Mucosa of descending colon (tissue), 3 donors: ENCODE measurements at regions not wholly inside any gene's neighbourhood (a gene's known extent, or its start where the extent isn't known, plus 50 kb on each side); places are given as distances from the start of the nearest gene placed in this dataset.

Source experiments
- ATAC-seq: fragments of 200-7000 bp; cut with Tn5 transposase; one replicate; pipeline ENCODE4 v1.9.1; 2020; ENCODE audit warnings: mild to moderate bottlenecking, moderate library complexity
- DNase-seq, 3 donors: peaks; one replicate each; pipeline ENCODE4 v3.0.0-alpha.2; 2020
- H3K36me3 ChIP-seq: fragments of 200-600 bp; one replicate; pipeline ENCODE4 v1.8.0; 2021; ENCODE audit warnings: low read depth, mild to moderate bottlenecking
- H3K4me1 ChIP-seq: fragments of 200-600 bp; one replicate; pipeline ENCODE4 v1.8.0; 2021; ENCODE audit warnings: low read depth, mild to moderate bottlenecking
- H3K4me3 ChIP-seq: fragments of 200-600 bp; one replicate; pipeline ENCODE4 v1.8.0; 2021; ENCODE audit warnings: mild to moderate bottlenecking
- H3K9me3 ChIP-seq: fragments of 200-600 bp; one replicate; pipeline ENCODE4 v1.8.0; 2021; ENCODE audit warnings: mild to moderate bottlenecking
- CTCF ChIP-seq: fragments of 200-600 bp; IDR thresholded peaks from one replicate; pipeline ENCODE4 v1.8.0; 2022; ENCODE audit warnings: antibody characterized with exemption, mild to moderate bottlenecking
- intact Hi-C, 2 donors: fragments of 100-400 bp; cut with DNase I in 1 of 2; cut with micrococcal nuclease in 1 of 2; formaldehyde crosslinking; loops; one replicate each; pipeline versions ENCODE4 v1.11.0 to v1.11.1; 2022; cut with DNase I, micrococcal nuclease
- donor health status: DM: no; HTN: no; CAD: no; lungs with moderate emphysema.
- donor health status: DM: no; HTN: no; CAD: no.
- donor health status: DM: no; HTN: yes; CAD: no.

- H3K36me3 ChIP-seq: no peaks in the 10 kb centered on the region
- no peaks in the 10 kb centered on the region for H3K4me1 ChIP-seq
- H3K4me3 ChIP-seq: no peak overlapping the region
- DNase-seq: no peak
- ATAC-seq: no peak
- no peaks in the 10 kb centered on the region for H3K9me3 ChIP-seq
- TF ChIP-seq CTCF: no peak
- intact Hi-C loops: no loop called here
Measured at GRCh38 chrX:22691966-22692565, 307.7 kb upstream of the DDX53 start.

GRCh38 chrX:22698151-22698550 is 301.6 kb upstream of the DDX53 start:
- no peak for DNase-seq
- no peaks in the 10 kb centered on the region for H3K4me1 ChIP-seq
- intact Hi-C loops: no loop called here
- no peaks in the 10 kb centered on the region for H3K9me3 ChIP-seq
- H3K4me3 ChIP-seq: no peak overlapping the region
- no peaks in the 10 kb centered on the region for H3K36me3 ChIP-seq
- no peak for TF ChIP-seq CTCF
- ATAC-seq: no peak

- no peaks in the 10 kb centered on the region for H3K9me3 ChIP-seq
- TF ChIP-seq CTCF: no peak
- ATAC-seq (no peak), DNase-seq (no peak)
- intact Hi-C loops: no loop called here
- no peaks in the 10 kb centered on the region for H3K4me1 ChIP-seq
- H3K36me3 ChIP-seq: no peaks in the 10 kb centered on the region
- H3K4me3 ChIP-seq: no peak overlapping the region
Measured at GRCh38 chrX:22699581-22700091, 300.1 kb upstream of the DDX53 start.

- no peak for DNase-seq
- no peak for TF ChIP-seq CTCF
- no peak for ATAC-seq
- Histone ChIP-seq H3K4me1 (no peaks in the 10 kb centered on the region), H3K36me3 (no peaks in the 10 kb centered on the region), H3K4me3 (no peak overlapping the region), H3K9me3 (no peaks in the 10 kb centered on the region)
- intact Hi-C loops: no loop called here
Measured at GRCh38 chrX:22712942-22713341, 286.8 kb upstream of the DDX53 start.

- no peak overlapping the region for H3K4me3 ChIP-seq
- DNase-seq (no peak), ATAC-seq (no peak)
- no peak for TF ChIP-seq CTCF
- intact Hi-C loops: no loop called here
- H3K36me3 ChIP-seq: no peaks in the 10 kb centered on the region
- H3K4me1 ChIP-seq: no peaks in the 10 kb centered on the region
- no peaks in the 10 kb centered on the region for H3K9me3 ChIP-seq
Measured at GRCh38 chrX:22730542-22730941, 269.2 kb upstream of the DDX53 start.

- TF ChIP-seq CTCF: no peak
- no peak for ATAC-seq
- intact Hi-C loops: no loop called here
Measured at GRCh38 chrX:22737541-22737940, 262.2 kb upstream of the DDX53 start.

More at GRCh38 chrX:22737541-22737940, 262.2 kb upstream of the DDX53 start:
- Histone ChIP-seq H3K4me1 (no peaks in the 10 kb centered on the region), H3K4me3 (no peak overlapping the region), H3K9me3 (no peaks in the 10 kb centered on the region), H3K36me3 (no peaks in the 10 kb centered on the region)
- DNase-seq: no peak
